ENCODE measurements at regions not wholly inside any gene's neighbourhood (a gene's known extent, or its start where the extent isn't known, plus 50 kb on each side); places are given as distances from the start of the nearest gene placed in this dataset.

GRCh38 chr15:62873203-62873602, 169.3 kb upstream of the TPM1 start:
- Histone ChIP-seq H3K36me3 (ENCODE audit: control insufficient read depth, insufficient read depth, low read length) (no peaks in the 10 kb centered on the region), H3K9me3 (ENCODE audit: control insufficient read depth, insufficient read depth, low read depth, low read length) (no peaks in the 10 kb centered on the region), H4K20me1 (ENCODE audit: control insufficient read depth, extremely low read depth, insufficient read depth, low read length) (no peaks in the 10 kb centered on the region), H3K27me3 (ENCODE audit: control insufficient read depth, insufficient read depth, low read length) (no peaks in the 10 kb centered on the region), H3K4me3 (replicated peaks in 1 of 4; ENCODE audit: control extremely low read depth in 1 of 4, insufficient read depth in 1 of 4, low read depth in 3 of 4, low read length in 4 of 4) (no peak overlapping the region), H3K4me2 (ENCODE audit: extremely low read depth, insufficient read depth, low read length) (no peak overlapping the region), H3K27ac (ENCODE audit: insufficient read depth, low read length) (no peak overlapping the region), H3K4me1 (ENCODE audit: control insufficient read depth, extremely low read depth, insufficient read depth, low read length) (no peaks in the 10 kb centered on the region), H3K79me2 (ENCODE audit: control insufficient read depth, insufficient read depth, low read length) (no peaks in the 10 kb centered on the region), H3K9ac (ENCODE audit: insufficient read depth, low read length) (no peak overlapping the region), H2AFZ (ENCODE audit: low read length) (no peak overlapping the region)
- TF ChIP-seq, protein P1, sequence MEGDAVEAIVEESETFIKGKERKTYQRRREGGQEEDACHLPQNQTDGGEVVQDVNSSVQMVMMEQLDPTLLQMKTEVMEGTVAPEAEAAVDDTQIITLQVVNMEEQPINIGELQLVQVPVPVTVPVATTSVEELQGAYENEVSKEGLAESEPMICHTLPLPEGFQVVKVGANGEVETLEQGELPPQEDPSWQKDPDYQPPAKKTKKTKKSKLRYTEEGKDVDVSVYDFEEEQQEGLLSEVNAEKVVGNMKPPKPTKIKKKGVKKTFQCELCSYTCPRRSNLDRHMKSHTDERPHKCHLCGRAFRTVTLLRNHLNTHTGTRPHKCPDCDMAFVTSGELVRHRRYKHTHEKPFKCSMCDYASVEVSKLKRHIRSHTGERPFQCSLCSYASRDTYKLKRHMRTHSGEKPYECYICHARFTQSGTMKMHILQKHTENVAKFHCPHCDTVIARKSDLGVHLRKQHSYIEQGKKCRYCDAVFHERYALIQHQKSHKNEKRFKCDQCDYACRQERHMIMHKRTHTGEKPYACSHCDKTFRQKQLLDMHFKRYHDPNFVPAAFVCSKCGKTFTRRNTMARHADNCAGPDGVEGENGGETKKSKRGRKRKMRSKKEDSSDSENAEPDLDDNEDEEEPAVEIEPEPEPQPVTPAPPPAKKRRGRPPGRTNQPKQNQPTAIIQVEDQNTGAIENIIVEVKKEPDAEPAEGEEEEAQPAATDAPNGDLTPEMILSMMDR (conservative IDR thresholded peaks at IDR 0.05 in 1 of 2, IDR thresholded peaks at IDR 0.05 in 1 of 2; ENCODE audit: low read depth in 1 of 2, low read length in 2 of 2), result no peak
- TF ChIP-seq EZH2 (IDR thresholded peaks at IDR 0.05; ENCODE audit: low read length, missing control alignments), result no peak
- DNase-seq (ENCODE audit: low read depth in 2 of 2), result peak in 1 of 2 donors; percentile 57

- Histone ChIP-seq H4K20me1 (ENCODE audit: control insufficient read depth, extremely low read depth, insufficient read depth, low read length) (no peaks in the 10 kb centered on the region), H3K4me2 (ENCODE audit: extremely low read depth, insufficient read depth, low read length) (no peak overlapping the region), H2AFZ (ENCODE audit: low read length) (no peak overlapping the region), H3K4me3 (replicated peaks in 1 of 4; ENCODE audit: control extremely low read depth in 1 of 4, insufficient read depth in 1 of 4, low read depth in 3 of 4, low read length in 4 of 4) (no peak overlapping the region), H3K4me1 (ENCODE audit: control insufficient read depth, extremely low read depth, insufficient read depth, low read length) (no peaks in the 10 kb centered on the region), H3K79me2 (ENCODE audit: control insufficient read depth, insufficient read depth, low read length) (no peaks in the 10 kb centered on the region), H3K27ac (ENCODE audit: insufficient read depth, low read length) (no peak overlapping the region), H3K36me3 (ENCODE audit: control insufficient read depth, insufficient read depth, low read length) (no peaks in the 10 kb centered on the region), H3K27me3 (ENCODE audit: control insufficient read depth, insufficient read depth, low read length) (no peaks in the 10 kb centered on the region), H3K9ac (ENCODE audit: insufficient read depth, low read length) (no peak overlapping the region), H3K9me3 (ENCODE audit: control insufficient read depth, insufficient read depth, low read depth, low read length) (no peaks in the 10 kb centered on the region)
- no peak for DNase-seq (ENCODE audit: low read depth in 2 of 2)
- TF ChIP-seq EZH2 (IDR thresholded peaks at IDR 0.05; ENCODE audit: low read length, missing control alignments), result no peak
- TF ChIP-seq, protein P1 (conservative IDR thresholded peaks at IDR 0.05 in 1 of 2, IDR thresholded peaks at IDR 0.05 in 1 of 2; ENCODE audit: low read depth in 1 of 2, low read length in 2 of 2), result no peak
Observed at GRCh38 chr15:62874064-62874463, 168.5 kb upstream of the TPM1 start.

DNA sequence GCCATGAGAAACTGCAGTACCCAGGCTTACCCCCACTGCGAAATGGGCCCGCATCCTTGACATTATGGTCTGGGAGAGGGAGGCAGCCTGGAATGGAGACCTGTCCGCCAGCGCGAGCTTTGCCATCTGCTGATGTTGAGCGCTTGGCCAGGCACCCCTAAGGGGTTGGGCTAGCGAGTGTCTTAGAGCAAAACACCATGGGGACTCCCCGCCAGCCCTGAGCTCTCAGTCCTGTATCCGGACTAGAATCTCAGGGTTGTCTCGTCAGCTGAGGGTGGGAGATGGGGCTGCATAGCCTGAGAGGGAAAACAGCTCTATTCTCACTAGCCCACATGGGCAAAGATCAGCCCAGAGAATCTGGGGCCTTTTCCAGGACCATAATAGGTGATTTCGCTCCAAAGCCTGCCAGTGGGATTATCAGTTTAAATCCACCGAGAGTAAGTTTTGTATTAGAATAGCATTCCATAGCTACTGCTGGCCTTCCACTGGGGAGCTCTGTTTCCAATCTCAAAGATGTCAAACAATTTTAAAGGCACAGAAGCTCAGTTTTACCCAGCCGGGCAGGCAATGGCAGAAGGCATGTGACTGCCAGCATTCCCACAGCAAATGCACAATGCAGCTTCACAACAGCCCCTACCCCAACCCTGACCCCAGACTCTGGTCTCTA, 167.5 kb upstream of the TPM1 start:
- H3K4me1 ChIP-seq (ENCODE audit: control insufficient read depth, extremely low read depth, insufficient read depth, low read length), result no peaks in the 10 kb centered on the region
- no peak overlapping the region for H3K27ac ChIP-seq (ENCODE audit: insufficient read depth, low read length)
- H3K4me3 ChIP-seq (replicated peaks in 1 of 4; ENCODE audit: control extremely low read depth in 1 of 4, insufficient read depth in 1 of 4, low read depth in 3 of 4, low read length in 4 of 4), result no peak overlapping the region
- no peaks in the 10 kb centered on the region for H3K9me3 ChIP-seq (ENCODE audit: control insufficient read depth, insufficient read depth, low read depth, low read length)
- no peak for DNase-seq (ENCODE audit: low read depth in 2 of 2)
- H3K79me2 ChIP-seq (ENCODE audit: control insufficient read depth, insufficient read depth, low read length), result no peaks in the 10 kb centered on the region
- no peak overlapping the region for H2AFZ ChIP-seq (ENCODE audit: low read length)
- no peaks in the 10 kb centered on the region for H3K27me3 ChIP-seq (ENCODE audit: control insufficient read depth, insufficient read depth, low read length)
- H3K9ac ChIP-seq (ENCODE audit: insufficient read depth, low read length), result no peak overlapping the region
- H3K36me3 ChIP-seq (ENCODE audit: control insufficient read depth, insufficient read depth, low read length), result no peaks in the 10 kb centered on the region
- TF ChIP-seq, protein P1 (conservative IDR thresholded peaks at IDR 0.05 in 1 of 2, IDR thresholded peaks at IDR 0.05 in 1 of 2; ENCODE audit: low read depth in 1 of 2, low read length in 2 of 2), result no peak
- TF ChIP-seq EZH2 (IDR thresholded peaks at IDR 0.05; ENCODE audit: low read length, missing control alignments), result no peak
- H4K20me1 ChIP-seq (ENCODE audit: control insufficient read depth, extremely low read depth, insufficient read depth, low read length), result no peaks in the 10 kb centered on the region
- no peak overlapping the region for H3K4me2 ChIP-seq (ENCODE audit: extremely low read depth, insufficient read depth, low read length)

All from fibroblast of lung (primary cell).